DMS 273 treated with DMSO at 0.1 percent for 48 hours (cell line): ENCODE measurements at regions not wholly inside any gene's neighbourhood (a gene's known extent, or its start where the extent isn't known, plus 50 kb on each side); places are given as distances from the start of the nearest gene placed in this dataset.

Experiments used
- DNase-seq: peaks from one replicate; lab custom pipeline; 2025; lab: John Stamatoyannopoulos, UW

DNA sequence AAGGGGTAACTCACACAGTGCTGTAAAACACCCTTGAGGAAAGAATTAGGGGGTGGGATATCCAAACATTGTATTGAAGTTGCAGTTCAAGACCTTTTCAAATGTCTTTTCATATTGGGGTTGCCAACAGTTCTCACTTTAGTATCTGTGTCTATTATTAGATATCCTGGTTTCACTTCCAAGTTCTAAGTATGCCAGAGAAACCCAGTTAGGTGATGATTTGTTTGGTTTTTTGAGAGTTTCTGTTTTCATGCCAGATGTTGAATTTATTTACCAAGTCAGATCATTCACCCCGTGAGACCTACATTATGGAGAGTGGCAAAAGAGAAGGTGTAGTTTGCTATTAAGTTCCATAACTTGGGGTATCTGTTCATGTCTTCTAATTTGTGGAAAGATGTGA lies 64.5 kb downstream of the C9orf152 start:
- DNase-seq = no peak

DNA sequence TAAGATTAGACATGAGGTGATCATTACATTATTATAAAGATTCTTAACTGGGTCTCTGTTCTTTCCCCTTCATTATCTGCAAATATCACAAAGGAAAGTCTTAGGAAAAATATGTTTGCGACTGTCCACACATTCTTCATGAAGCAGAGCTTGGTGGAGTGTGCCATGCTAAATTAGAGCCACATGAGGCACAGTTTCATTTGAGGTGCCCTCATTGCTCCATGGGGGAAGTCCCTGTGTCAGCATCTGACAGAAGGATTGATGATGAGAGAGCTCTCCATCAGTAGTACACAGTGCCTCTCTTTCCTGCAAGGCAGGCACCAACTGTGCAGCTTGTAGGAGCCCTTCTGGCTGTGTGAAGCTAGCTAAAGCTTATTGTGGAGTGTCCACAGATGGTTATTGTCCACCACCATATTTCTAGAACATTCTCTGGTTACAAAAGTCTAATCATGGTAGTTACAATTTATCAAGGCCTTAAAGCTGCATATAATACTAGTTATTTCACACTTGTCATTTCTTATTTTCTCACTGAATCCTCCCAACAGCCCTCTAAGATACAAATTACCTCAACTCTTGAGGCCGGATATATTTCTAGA lies 63.9 kb downstream of the C9orf152 start:
- DNase-seq = no peak

DNA sequence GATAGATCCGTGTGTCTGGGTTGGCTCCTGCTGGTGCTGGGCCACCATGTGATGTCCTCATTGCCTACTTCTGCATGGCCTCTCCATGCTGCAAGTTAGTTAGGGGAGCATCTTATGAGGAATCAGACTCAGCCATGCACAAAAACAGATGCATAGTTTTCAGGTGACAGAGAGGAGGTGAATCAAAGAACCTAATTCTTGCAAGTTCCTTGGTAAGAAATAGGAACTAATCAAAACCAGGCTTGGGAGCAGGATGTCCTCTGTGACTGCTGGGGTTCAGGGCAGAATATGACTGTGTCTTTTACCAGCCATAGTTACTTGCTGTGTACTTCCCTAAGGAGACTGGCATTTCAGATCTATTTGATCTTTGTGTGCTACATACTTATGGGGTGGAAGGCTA lies 61.6 kb downstream of the C9orf152 start:
- no peak for DNase-seq

DNA sequence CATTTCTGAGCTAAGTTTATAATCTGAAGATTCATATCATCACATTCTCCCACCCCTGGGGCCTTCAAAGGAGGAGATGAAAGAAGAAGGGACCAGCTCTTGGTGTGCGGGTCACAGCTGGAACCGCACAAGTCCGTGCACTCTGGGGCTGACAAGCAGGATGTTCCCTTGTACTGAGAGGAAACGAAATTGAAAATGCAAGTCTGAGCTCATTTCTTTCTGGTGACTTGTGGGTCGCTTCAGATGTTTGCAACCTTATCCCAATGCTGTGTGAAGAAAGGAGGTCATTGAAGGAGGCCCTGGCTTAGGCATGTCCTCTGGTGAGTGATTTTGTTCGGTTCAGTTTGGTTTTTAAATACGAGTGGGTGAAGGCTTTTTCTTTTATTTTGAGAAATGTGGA lies 59.6 kb downstream of the C9orf152 start:
- DNase-seq = no peak

DNA sequence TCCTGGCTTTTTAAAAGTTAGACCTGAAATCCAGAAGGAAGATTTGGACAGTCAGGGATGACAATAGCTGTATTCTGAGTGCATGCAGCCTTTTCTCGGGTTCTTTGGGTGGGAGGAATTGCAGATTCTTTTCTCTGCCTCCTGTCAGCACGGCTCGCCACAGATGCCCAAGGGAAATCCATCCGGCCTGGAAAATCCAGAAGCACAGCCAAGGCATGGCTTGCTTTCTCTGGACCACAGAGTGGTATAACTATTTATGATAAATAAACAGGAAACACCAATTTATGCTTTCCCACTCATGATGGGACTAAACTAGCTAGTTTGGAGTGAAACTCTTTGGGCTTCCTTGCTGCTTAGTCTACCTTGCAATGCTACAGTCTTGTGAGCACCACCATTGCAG lies 59.1 kb downstream of the C9orf152 start:
- DNase-seq = no peak
